Hematopoietic multipotent progenitor cell treated with erythropoietin and hydrocortisone succinate and interleukin-3 and kit ligand, for 8 days (in vitro differentiated cells): ENCODE measurements at regions not wholly inside any gene's neighbourhood (a gene's known extent, or its start where the extent isn't known, plus 50 kb on each side); places are given as distances from the start of the nearest gene placed in this dataset.
A peak's percentile ranks its signal among the peaks of the same experiment; 100 is the strongest.

Source experiments
- DNase-seq: peaks from one replicate; pipeline ENCODE4 v3.0.0-alpha.2; 2015

DNA sequence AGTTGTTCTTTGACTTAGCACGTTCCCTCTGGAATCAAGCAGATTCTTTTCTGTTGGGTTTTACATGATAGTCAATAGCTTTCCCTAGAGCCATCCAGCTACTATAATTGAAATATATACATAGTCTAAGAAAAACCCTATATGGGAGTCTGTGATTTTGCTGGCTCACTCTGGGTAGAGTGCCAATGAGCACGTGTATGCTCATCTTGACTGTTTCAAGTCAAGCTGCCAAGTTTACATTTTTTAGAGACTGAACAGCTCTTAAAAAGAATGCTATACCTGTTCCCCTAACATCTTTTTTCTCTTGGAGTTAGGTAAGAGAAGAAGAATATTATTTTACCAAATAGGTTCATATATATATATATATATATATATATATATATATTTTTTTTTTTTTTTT is 182.8 kb upstream of the NRIP1 start:
- no peak for DNase-seq

DNA sequence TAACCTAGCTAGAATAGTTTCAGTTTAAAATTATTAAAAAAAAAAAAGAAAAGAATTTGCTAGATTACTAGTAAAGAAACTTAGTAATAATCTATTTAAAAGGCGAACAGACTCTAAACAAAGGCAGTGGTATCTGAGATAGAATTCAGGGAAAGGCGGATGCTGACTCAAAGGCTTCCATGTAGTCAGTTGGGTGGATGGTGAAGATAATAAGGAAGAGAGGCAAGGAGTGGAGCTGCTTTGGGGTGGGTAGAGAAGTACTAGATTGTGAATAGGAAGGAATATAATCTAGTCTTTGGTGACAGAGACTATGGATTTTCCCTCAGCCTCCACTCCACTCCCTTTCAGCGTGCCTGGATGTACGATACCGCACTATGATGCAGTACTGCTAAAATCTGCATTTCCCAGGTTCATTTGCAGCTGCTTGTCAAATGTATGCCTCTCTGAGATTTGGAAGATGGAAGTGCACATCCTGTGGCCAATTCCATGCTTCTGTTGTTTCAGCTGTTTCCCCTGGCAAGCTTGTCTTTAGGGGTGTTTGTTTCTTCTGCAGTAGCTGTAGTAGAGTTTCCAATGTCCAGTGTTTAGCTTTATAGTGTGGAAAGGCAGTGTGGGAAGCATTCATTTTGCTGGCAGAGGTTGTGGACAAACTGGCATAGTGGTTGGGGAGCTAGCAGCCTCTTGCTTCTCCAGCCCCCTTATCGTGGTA is 184.6 kb upstream of the NRIP1 start:
- no peak for DNase-seq

DNA sequence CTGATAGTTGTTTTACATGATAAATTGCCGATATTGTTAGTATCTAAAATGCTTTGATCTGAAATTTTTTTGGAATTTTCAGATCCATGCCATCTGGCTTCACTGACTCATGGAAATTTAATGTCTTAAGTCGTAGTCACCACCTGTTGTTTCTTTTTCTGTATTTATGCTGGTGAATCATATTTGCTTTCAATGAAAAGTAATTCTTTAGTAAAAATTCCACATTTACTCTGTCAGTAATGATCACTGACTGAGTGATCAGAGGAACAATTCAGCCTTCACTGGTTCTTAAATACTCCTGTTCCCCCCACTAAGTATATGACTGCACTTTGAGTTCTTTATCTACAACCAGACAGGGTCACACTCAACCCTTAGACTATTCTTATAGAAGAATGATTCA is 185.6 kb upstream of the NRIP1 start:
- no peak for DNase-seq

DNA sequence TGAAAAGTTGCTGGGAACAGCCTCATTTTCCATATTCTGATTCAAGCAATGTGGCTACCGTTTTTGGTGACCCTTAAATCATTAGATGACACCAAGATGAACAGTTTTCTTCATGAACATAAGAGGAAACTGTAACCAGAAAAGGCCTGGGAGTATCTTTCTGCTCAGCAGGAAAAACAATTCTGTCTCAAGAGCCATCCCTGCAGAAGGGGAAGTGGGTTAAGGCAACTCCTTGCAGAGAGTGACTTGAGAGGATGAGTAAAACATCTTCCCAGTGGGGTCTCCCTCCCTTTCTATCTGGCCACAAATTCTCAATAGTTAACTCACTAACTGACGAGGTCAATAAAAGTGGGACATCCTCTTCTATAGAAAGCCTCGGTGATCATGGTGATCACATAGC is 187.6 kb upstream of the NRIP1 start:
- DNase-seq, result no peak

DNA sequence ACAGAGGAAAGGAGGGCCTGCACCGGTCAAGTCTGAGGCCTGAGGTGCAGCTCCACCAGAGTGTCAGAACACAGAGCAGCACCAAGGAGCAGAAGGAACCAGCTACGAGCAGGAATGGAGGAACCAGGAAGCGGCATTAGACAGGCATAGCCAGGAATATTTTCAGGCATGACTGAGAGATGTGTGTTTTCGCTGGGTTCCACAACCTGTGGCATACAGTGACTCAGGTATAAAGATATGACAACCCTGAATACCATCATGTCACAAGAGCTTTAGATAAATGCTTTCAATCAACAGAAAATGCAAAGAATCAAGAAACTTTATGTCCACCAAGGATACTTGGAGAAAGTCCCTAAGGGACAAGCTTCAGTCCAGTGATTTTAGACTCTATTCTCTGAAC is 189.3 kb upstream of the NRIP1 start:
- DNase-seq, result no peak

DNA sequence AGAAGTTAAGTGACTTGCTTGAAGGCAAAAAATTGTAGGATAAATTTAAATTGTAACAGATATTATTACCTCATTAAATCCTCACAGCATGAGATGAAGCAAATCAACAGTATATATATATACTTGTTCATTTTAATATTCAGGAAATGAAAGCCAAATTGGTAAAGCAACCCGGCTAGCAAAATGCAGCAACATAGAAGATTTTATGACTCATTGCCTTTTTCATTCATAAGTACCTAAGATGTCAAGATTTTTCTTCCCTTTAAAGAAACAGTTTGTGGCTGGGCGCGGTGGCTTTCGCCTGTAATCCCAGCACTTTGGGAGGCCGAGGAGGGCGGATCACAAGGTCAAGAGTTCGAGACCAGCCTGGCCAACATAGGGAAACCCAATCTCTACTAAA is 190.5 kb upstream of the NRIP1 start:
- DNase-seq, result no peak

DNA sequence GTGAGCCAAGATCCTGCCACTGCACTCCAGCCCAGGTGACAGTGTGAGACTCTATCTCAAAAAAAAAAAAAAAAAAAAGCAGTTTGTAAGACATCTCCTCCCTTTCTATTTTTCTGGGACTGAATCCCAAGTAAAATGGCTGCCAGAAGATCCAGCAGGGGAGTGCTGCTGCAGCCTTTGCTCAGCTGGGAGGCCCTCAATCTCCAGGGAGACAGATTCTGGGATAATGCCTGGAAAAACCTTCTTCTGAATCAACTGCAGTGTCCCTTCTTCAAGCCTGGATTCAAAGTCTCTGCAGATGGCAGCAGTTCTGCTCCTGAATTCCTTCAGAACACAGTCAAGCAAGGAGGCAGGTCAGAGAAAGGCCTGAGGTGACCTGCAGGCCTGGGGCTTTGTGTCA is 191.0 kb upstream of the NRIP1 start:
- no peak for DNase-seq

DNA sequence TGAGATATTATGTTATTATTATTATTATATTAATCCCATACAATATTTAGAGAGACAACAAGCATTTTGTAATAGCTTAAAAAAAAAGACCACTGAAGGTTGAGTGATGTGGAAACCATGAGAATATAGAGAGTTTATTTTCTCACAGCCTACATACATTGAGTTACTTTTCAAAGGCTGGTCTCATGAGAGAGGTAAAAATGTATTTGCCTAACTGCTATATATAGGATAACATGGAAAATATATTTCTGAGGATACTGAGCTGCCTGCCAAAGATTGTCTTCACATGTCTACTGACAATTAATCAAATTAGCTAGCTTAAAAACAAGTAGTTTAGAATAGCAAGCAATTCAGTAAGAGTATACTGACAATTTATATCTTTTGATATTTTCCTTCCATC is 192.2 kb upstream of the NRIP1 start:
- no peak for DNase-seq

DNA sequence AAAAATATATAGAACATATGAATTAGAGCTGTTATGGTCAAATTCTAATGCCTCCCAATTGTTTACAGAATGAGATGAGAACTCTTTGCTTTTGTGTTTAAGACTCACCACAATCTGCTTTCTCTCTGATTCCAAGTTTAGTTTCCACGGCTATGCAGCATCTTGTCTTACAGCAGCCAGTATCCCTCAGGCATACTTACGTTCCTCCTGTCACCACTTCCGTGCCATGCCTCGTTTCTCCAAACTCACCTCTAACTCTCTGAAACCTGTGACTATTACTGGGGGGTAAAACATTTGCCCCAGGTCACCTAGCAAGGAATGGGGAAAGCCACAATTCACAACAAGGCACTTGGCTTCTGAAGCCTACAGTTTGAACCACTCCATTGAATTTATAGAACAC is 192.8 kb upstream of the NRIP1 start:
- DNase-seq, result no peak

DNA sequence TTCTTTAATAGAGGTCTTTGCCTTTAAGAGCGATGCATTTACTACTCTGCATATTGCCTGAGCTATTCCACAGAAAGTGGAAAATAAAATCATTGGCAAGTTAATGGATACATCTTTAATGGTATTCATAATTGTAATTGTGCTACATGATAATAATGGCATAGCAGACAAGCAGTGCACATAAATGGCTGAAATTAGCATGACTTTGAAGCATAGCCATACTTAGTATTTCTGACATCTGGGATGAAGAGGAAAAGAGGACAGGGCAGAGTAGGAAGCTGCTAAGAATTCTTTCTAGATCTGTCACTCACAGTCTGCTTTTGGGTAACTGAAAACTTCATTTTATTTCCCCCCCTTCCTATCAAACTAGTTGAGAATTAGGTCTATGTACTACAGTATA is 195.0 kb upstream of the NRIP1 start:
- no peak for DNase-seq

DNA sequence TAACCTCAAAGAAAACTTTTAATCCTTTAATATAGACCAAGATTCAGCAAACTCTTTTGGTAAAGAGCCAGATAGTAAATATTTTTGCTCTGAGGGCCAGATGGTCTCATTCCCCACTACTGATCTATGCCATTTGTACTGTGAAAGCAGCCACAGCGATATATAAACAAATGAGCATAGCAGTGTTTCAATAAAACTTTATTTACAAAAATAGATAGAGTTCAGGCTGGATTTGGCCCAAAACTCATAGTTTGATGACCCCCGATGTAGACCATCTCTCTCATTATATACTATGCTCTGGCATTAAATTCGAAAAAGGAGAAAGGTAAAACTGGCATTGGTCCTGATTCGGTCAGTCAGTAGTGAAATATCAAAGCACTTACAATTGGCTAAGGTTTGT is 195.8 kb upstream of the NRIP1 start:
- no peak for DNase-seq

DNA sequence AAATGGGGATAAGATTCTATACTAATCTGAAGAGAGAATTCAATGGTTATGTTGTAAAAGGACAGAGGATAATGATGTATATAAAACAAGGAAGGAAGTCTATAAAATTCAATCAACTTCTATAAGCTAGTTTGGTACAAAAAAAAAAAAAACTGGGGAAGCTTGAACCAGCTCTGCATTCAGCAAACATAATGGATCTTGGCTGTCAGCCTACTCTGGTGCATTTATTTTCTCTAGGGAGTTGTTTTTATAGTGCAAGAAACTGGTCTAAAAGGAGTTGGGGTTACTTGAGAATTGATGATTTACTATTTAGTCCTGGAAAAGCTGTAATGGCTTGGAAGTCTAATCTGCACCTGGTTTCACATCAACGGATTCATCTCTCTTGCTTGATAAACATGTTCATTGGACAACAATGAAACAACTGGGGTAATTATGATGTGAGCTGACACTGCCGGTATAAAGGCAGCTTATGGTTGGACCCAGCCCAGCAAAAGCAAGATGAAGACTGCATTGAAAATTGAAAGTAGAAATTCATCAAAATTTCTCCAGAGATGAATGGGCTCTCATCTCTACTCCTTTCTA is 199.4 kb upstream of the NRIP1 start:
- DNase-seq, result no peak

DNA sequence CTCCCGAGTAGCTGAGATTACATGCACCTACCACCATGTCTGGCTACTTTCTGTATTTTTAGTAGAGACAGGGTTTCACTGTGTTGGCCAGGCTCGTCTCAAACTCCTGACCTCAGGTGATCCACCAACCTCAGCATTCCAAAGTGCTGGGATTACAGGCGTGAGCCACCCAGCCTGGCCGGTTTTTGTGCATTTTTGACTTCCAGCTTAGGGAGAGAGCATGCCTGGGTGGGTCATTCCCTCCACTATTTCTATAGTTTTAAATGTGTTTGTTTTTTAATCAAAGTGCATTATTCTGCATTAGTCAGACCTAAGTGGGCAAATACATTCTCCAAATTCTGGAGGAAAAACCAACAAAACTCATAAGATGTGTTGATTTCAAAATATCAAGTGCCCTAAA is 207.4 kb upstream of the NRIP1 start:
- DNase-seq, result no peak

DNA sequence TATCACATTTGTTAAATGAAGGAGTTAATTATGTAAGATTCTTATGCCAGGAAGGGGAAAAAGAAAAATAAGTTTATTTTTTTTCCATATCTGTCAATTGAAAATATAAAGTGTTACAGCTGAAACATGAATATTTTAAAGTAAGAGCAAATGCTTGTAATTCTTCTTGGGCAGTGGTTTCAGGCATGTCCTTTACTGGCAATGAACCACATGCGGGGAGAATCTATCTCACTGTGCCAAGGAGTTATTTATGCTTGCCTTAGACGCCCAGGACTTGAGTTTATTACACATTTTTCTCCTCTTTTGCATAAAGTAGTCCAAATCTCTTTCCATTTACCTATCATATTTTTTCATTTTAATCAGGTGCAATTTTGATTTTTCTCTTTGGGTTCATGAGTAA is 207.8 kb upstream of the NRIP1 start:
- DNase-seq, result no peak

DNA sequence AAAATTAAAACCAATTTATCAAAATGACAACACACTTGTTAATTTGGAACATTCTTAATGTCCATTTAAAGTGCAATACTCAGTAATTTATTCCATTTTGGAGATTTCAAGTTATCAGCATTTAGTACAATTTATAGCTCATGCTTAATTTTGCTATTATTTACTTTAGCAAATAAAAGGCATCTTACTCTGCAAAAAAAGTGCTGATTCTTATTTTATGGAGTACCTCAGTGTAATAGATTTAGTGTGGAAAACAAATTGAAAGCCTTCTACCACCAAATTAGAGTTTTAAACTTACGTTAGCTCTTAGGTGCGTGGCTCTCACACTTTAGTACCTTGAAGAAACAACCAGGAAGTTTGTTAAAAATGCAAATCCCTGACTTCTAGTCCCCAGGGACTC is 208.4 kb upstream of the NRIP1 start:
- DNase-seq, result no peak

DNA sequence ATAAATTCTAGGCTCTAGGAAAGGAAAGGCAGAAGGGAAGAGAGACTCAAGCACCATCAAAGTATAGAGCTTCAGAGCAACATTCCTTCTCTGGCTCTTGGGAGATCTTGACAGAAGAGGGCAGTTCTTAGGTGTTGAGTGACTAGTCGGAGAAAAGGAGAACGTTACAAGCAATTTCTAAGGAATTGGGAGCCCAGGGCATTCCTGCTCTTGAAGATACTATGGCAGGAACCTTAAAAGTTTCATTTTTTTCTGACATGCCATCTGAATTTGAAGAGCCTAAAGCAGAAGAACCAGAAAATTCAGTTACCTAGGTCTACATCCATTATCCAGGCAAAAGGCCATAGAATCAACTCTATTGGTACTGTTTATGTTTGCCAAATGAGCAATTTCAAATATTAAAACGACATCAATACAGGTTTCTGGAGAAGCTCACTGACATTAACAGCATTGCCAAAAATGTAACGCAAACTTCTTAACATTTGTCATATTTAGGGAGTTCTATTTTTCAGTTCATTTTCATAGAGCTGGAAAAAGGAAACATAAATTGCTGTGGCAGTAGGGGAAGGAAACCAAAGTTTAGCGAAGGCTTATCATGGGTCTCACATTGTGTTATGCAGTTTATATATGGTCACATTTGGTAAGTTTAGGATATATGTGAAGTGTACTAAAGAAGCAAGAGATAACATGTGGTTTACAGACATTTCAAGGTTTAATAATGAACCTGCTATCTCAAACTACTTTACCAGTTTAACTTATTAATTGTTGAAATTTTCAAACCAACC is 210.1 kb upstream of the NRIP1 start:
- DNase-seq, result peak; percentile 9

DNA sequence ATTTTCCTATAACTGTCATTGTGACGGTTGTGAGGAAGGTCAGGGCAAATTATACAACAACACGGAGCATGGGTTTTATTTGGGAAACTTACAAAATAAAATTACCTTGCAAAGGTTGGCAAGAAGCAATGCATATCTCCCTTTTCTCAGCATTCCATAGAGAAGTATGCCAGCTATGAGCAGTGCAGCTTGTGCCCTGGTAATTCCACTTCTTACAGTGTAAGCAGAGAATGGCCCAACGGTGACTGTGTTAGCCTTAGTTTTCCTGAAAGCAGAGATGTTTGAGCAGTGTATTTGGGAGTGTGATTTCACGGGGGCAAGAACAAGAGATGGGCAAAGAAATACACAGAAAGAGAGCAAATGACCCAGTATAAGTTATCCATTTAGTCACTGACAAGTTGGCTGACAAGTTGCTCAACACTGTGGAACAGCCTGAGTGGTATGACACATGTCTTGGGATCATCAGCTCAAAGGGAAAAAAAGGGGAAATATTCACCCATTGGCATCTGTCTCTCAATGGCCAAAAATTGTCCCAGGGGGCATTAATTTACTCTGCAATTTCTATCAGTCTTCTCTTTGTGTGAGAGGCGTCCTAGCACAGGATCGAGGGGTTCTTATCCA is 210.9 kb upstream of the NRIP1 start:
- no peak for DNase-seq

DNA sequence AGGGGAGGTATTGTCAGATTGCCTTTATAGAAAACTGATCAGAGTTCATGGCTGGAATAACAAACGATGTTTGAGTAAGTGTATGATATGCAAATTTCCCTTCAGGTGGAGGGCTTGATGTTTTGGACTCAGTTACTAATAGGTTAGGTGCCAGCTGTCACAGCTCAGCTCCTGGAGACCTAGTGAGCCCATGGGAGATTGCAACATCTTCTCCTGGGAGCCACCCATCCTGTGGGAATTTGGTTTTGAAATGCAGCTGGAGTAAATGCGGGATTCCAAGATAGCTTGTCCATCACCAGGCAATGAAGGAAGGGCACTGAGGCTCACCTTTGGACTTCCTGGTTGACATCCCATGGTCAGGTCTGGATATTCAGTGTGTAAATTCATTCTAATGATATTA is 211.4 kb upstream of the NRIP1 start:
- DNase-seq, result no peak

DNA sequence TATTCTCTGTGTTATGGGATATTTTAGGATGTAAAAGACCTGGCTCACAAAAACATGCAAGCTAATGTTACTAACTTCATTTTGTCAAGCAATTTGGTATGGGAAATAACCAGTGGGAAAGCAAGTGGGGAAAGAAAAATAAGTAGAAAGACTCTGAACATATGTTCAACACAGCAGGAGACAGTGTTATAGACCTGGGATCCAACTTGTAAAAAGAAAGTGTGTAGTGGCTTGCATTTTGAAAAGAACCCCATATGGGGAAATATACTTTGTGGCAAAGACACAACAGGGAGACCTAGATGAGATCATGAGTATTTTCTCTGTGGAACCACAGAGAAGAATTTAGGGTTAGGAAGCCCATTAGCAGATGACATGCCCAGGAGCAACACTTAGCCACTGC is 212.7 kb upstream of the NRIP1 start:
- DNase-seq, result no peak

DNA sequence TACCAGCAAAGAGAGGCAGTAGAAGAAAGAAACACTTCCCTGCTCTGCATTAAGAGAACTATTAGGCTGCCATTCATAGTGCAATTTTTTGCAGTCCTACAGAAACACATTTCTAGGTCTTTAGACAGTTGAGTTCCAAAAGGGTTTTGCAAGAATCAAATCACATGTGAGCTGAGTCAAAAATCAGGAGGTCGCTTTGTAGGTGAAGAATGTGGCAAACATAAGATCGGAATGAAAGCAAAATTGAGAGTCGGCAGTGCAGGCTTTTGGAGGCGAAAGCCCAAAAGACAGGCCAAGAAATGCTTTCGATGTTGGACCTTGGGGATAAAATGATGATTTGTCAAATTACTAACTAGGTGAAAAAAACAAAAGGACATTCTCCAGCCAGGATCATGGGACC is 213.5 kb upstream of the NRIP1 start:
- no peak for DNase-seq

DNA sequence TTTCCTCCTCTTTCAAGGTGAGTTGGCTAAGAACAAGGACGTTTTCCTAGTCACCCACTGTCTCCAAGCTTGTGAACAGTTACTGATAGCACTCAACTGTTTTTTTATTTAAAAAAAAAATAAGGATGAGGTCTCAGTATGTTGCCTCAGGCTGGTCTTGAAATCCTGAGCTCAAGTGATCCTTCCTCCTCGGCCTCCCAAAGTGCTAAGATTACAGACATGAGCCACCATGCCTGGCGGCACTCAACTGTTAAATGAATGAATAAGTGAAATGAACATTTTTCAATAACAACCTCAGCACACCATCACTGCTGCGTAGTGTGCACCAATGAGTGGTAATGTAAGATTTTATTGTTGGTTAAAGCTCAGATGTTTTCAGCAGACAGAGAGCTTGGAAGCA is 214.1 kb upstream of the NRIP1 start:
- no peak for DNase-seq

DNA sequence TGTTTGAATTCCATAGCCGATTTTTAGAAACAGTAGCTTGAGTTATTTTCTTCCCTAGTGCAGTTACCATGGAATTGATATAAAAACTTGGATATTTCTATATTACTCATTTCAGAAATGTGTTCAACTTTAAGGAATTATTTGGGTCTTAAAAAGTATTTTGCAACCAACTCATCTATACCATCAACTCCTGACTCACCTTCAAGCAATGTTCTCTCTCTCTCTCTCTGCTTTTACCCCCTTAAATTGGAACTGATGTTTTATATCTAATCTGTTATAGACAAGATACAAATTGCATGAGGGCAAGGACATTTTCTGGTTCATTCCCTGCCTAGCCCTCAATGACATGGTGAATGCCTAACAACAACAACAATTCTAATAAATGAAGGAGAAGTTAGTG is 214.7 kb upstream of the NRIP1 start:
- DNase-seq, result no peak

DNA sequence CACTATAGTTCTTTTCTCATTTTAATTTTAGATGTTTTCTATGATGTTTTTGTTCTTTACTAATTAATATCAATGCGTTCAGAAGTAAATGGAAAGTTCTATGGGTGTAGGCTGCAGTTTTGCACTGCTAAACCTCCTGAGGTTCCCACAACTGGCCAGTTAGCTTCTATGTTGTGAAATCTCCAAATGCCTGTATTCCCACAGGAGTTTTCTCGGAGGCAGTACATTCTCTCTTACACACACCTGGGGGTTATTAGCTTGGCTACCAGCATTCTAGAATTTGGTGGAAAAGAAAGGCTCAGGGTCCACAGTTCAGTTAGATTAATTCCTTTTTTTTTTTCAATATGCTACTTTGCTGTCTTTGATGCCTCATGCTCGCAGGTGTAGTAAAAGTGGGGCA is 216.9 kb upstream of the NRIP1 start:
- DNase-seq, result no peak

DNA sequence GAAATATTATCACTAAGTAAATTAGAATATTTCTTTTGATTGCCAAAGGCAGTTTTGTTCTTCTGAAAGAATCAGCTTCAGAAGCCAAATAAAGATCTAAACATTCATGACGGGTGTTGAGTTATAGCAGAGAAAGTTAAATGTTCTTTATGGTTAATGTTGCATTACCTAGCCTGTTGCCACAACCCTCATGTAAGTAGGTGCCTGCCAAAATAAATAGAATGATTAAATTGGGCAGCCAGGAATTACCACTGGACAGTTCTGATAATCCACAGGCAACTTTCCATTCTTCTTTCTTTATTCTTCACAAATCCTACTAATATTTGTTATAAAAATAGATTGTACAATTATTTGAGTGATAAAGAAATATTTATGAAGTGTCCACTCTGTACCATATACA is 217.9 kb upstream of the NRIP1 start:
- no peak for DNase-seq
